ENCODE measurements at regions not wholly inside any gene's neighbourhood (a gene's known extent, or its start where the extent isn't known, plus 50 kb on each side); places are given as distances from the start of the nearest gene placed in this dataset.

GRCh38 chr17:77426676-77427386, 286.1 kb downstream of the SEC14L1 start:
- ChIA-PET CTCF (interaction anchor here (0.7 to 1.8 kb wide), 4 partner anchors 14 to 93 kb away, joined by 3 to 8 read pairs (median 6); no protein-coding TSS in a partner anchor), POLR2A (interaction anchor here (1.0 to 1.4 kb wide), 2 partner anchors 23 to 531 kb away, joined by 3 to 6 read pairs; partner anchors contain the start of gene TNRC6C)
- H3K27ac ChIP-seq (ENCODE audit: extremely low read depth, low read depth, low read length), result no peak overlapping the region
- H3K9me3 ChIP-seq (ENCODE audit: control insufficient read depth, insufficient read depth, low read depth, low read length), result no peaks in the 10 kb centered on the region
- peaks cover 7% of the 10 kb centered on the region; the same call in 1 of the 2 replicates for H3K4me1 ChIP-seq (ENCODE audit: control insufficient read depth, insufficient read depth, low read length)
- no peak for TF ChIP-seq MEIS1 (CRISPR knock-in tag; IDR thresholded peaks at IDR 0.05; ENCODE audit: borderline replicate concordance)
- TF ChIP-seq, protein P1, sequence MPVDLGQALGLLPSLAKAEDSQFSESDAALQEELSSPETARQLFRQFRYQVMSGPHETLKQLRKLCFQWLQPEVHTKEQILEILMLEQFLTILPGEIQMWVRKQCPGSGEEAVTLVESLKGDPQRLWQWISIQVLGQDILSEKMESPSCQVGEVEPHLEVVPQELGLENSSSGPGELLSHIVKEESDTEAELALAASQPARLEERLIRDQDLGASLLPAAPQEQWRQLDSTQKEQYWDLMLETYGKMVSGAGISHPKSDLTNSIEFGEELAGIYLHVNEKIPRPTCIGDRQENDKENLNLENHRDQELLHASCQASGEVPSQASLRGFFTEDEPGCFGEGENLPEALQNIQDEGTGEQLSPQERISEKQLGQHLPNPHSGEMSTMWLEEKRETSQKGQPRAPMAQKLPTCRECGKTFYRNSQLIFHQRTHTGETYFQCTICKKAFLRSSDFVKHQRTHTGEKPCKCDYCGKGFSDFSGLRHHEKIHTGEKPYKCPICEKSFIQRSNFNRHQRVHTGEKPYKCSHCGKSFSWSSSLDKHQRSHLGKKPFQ (tag by site-specific recombination; IDR thresholded peaks at IDR 0.05), result no peak
- TF ChIP-seq ZFP41 (tag by site-specific recombination; IDR thresholded peaks at IDR 0.05; ENCODE audit: borderline replicate concordance), result no peak
- TF ChIP-seq ZNF335 (tag by site-specific recombination; conservative IDR thresholded peaks at IDR 0.05), result no peak
- TF ChIP-seq ZNF623 (tag by site-specific recombination; IDR thresholded peaks at IDR 0.05), result no peak
- TF ChIP-seq MYNN (tag by site-specific recombination; IDR thresholded peaks at IDR 0.05; ENCODE audit: borderline replicate concordance), result no peak
- no peak for TF ChIP-seq ZNF426 (tag by site-specific recombination; IDR thresholded peaks at IDR 0.05)
- no peak for TF ChIP-seq ZNF146 (tag by site-specific recombination; IDR thresholded peaks at IDR 0.05)
- TF ChIP-seq ZNF626 (tag by site-specific recombination; IDR thresholded peaks at IDR 0.05), result no peak
- no peak for TF ChIP-seq ZNF202 (tag by site-specific recombination; IDR thresholded peaks at IDR 0.05; ENCODE audit: borderline replicate concordance)
- TF ChIP-seq ZNF416 (tag by site-specific recombination; IDR thresholded peaks at IDR 0.05), result no peak
- TF ChIP-seq, protein P2, sequence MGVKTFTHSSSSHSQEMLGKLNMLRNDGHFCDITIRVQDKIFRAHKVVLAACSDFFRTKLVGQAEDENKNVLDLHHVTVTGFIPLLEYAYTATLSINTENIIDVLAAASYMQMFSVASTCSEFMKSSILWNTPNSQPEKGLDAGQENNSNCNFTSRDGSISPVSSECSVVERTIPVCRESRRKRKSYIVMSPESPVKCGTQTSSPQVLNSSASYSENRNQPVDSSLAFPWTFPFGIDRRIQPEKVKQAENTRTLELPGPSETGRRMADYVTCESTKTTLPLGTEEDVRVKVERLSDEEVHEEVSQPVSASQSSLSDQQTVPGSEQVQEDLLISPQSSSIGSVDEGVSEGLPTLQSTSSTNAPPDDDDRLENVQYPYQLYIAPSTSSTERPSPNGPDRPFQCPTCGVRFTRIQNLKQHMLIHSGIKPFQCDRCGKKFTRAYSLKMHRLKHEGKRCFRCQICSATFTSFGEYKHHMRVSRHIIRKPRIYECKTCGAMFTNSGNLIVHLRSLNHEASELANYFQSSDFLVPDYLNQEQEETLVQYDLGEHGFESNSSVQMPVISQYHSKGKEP (tag by site-specific recombination; IDR thresholded peaks at IDR 0.05), result no peak
- H3K36me3 ChIP-seq (ENCODE audit: control insufficient read depth in 2 of 2, insufficient read depth in 1 of 2, low read length in 2 of 2), result peaks cover 0 to 3% of the 10 kb centered on the region in 2 experiments; a peak in 1 of 3 replicates
- H3K4me3 ChIP-seq (ENCODE audit: low read depth, low read length), result no peak overlapping the region

GRCh38 chr17:77427391-77427991, 286.7 kb downstream of the SEC14L1 start:
- Histone ChIP-seq H3K36me3 (ENCODE audit: control insufficient read depth in 2 of 2, insufficient read depth in 1 of 2, low read length in 2 of 2) (peaks cover 0 to 3% of the 10 kb centered on the region in 2 experiments; a peak in 1 of 3 replicates), H3K9me3 (ENCODE audit: control insufficient read depth, insufficient read depth, low read depth, low read length) (no peaks in the 10 kb centered on the region), H3K27ac (ENCODE audit: extremely low read depth, low read depth, low read length) (no peak overlapping the region), H3K4me1 (ENCODE audit: control insufficient read depth, insufficient read depth, low read length) (0 out of 2 replicates have a peak, but pooled peaks cover 2% of the 10 kb centered on the region), H3K4me3 (ENCODE audit: low read depth, low read length) (no peak overlapping the region)
- TF ChIP-seq ZNF600 (tag by site-specific recombination; IDR thresholded peaks at IDR 0.05), result peak; percentile 65; the same call in 1 of the 2 replicates
- TF ChIP-seq GLIS1 (tag by site-specific recombination; IDR thresholded peaks at IDR 0.05), result peak; percentile 46; the same call in 1 of the 2 replicates
- TF ChIP-seq ZNF184 (tag by site-specific recombination; IDR thresholded peaks at IDR 0.05), result no peak
- no peak for TF ChIP-seq ZNF404 (tag by site-specific recombination; IDR thresholded peaks at IDR 0.05)
- TF ChIP-seq SP3 (tag by site-specific recombination; IDR thresholded peaks at IDR 0.05), result no peak
- TF ChIP-seq REST (tag by site-specific recombination; IDR thresholded peaks at IDR 0.05), result peak; percentile 85
- TF ChIP-seq, protein P3, sequence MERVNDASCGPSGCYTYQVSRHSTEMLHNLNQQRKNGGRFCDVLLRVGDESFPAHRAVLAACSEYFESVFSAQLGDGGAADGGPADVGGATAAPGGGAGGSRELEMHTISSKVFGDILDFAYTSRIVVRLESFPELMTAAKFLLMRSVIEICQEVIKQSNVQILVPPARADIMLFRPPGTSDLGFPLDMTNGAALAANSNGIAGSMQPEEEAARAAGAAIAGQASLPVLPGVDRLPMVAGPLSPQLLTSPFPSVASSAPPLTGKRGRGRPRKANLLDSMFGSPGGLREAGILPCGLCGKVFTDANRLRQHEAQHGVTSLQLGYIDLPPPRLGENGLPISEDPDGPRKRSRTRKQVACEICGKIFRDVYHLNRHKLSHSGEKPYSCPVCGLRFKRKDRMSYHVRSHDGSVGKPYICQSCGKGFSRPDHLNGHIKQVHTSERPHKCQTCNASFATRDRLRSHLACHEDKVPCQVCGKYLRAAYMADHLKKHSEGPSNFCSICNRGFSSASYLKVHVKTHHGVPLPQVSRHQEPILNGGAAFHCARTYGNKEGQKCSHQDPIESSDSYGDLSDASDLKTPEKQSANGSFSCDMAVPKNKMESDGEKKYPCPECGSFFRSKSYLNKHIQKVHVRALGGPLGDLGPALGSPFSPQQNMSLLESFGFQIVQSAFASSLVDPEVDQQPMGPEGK (tag by site-specific recombination; IDR thresholded peaks at IDR 0.05), result peak; percentile 40
- TF ChIP-seq GLIS2 (tag by site-specific recombination; IDR thresholded peaks at IDR 0.05), result peak; percentile 54
- POLR2A ChIA-PET, result interaction anchor here (1.0 to 1.4 kb wide), 2 partner anchors 23 to 531 kb away, joined by 3 to 6 read pairs; partner anchors contain the start of gene TNRC6C
- CTCF ChIA-PET, result interaction anchor here (0.7 to 2.5 kb wide), 6 partner anchors 15 to 96 kb away, joined by 3 to 13 read pairs (median 7); no protein-coding TSS in a partner anchor
